ENCODE measurements at regions not wholly inside any gene's neighbourhood (a gene's known extent, or its start where the extent isn't known, plus 50 kb on each side); places are given as distances from the start of the nearest gene placed in this dataset.

DNA sequence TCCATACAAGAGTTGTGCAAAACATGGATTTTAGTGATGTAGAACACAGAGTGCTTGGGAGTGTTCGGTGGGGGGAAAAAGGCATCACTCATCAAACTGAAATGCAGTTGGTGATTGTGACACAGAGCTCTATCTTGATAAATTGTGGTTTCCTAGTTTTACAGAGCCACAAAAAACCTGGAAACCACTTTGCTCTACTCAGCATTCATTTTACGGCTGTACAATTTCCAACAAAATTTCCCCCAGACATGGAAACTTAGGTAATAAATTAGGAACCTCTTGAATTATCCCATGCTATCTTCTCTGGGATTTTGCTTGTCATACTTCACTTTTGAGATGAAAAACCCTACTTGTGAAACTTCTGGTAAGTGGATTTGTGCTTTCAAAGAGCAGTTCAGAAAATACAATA, 614.9 kb upstream of the FZD8 start:
- TF ChIP-seq, protein P1, sequence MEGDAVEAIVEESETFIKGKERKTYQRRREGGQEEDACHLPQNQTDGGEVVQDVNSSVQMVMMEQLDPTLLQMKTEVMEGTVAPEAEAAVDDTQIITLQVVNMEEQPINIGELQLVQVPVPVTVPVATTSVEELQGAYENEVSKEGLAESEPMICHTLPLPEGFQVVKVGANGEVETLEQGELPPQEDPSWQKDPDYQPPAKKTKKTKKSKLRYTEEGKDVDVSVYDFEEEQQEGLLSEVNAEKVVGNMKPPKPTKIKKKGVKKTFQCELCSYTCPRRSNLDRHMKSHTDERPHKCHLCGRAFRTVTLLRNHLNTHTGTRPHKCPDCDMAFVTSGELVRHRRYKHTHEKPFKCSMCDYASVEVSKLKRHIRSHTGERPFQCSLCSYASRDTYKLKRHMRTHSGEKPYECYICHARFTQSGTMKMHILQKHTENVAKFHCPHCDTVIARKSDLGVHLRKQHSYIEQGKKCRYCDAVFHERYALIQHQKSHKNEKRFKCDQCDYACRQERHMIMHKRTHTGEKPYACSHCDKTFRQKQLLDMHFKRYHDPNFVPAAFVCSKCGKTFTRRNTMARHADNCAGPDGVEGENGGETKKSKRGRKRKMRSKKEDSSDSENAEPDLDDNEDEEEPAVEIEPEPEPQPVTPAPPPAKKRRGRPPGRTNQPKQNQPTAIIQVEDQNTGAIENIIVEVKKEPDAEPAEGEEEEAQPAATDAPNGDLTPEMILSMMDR (IDR thresholded peaks at IDR 0.05) = no peak
- TF ChIP-seq POLR2A (IDR thresholded peaks at IDR 0.05) = no peak
